ENCODE measurements at regions not wholly inside any gene's neighbourhood (a gene's known extent, or its start where the extent isn't known, plus 50 kb on each side); places are given as distances from the start of the nearest gene placed in this dataset.
A peak's percentile ranks its signal among the peaks of the same experiment; 100 is the strongest.
"Not testable (repeated sequence)": the region's sequence is repeated elsewhere in the genome, so short reads cannot be mapped to it uniquely, and the experiment has no call there.

DNA sequence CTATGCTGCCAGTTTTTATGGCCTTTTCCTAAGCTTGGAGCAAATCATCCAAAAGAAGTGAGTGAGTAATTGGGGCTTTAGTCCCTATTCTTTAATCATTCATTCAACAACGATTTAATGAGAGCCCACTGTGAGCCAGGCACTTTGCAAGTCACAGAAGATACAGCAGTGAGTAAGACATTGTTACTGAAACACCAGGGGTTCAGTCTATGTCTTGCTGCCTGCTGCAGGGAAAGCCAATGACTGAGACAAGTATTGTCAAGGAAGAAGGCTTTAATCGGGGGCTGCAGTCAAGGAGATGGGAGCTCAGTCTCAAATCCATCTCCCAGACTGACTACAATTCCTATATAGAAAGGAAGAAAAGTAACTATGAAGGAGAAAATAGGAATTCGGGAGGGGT lies 228.3 kb downstream of the FAM181B start:
- TF ChIP-seq, protein P1, sequence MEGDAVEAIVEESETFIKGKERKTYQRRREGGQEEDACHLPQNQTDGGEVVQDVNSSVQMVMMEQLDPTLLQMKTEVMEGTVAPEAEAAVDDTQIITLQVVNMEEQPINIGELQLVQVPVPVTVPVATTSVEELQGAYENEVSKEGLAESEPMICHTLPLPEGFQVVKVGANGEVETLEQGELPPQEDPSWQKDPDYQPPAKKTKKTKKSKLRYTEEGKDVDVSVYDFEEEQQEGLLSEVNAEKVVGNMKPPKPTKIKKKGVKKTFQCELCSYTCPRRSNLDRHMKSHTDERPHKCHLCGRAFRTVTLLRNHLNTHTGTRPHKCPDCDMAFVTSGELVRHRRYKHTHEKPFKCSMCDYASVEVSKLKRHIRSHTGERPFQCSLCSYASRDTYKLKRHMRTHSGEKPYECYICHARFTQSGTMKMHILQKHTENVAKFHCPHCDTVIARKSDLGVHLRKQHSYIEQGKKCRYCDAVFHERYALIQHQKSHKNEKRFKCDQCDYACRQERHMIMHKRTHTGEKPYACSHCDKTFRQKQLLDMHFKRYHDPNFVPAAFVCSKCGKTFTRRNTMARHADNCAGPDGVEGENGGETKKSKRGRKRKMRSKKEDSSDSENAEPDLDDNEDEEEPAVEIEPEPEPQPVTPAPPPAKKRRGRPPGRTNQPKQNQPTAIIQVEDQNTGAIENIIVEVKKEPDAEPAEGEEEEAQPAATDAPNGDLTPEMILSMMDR (IDR thresholded peaks at IDR 0.05; ENCODE audit: insufficient read depth, low read length, poor library complexity, severe bottlenecking): no peak
- H3K4me3 ChIP-seq (ENCODE audit: low read depth, low read length): no peak overlapping the region
- no peak for DNase-seq (ENCODE audit: low read depth)
- no peaks in the 10 kb centered on the region for H3K27me3 ChIP-seq (ENCODE audit: control insufficient read depth, insufficient read depth, low read length)
- H3K36me3 ChIP-seq (ENCODE audit: control insufficient read depth, insufficient read depth, low read length): no peaks in the 10 kb centered on the region

DNA sequence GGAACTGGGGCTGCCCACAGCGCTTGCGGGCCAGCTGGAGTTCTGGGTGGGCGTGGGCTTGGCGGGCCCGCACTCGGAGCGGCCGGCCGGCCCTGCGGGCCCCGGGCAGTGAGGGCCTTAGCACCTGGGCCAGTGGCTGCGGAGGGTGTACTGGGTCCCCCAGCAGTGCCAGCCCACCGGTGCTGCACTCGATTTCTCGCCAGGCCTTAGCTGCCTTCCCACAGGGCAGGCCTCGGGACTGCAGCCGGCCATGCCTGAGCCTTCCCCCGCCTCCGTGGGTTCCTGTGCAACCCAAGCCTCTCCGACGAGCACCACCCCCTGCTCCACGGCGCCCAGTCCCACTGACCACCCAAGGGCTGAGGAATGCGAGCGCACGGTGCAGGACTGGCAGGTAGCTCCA lies 232.5 kb downstream of the FAM181B start:
- not testable (repeated sequence) for H3K4me3 ChIP-seq (ENCODE audit: low read depth, low read length); DNase-seq (ENCODE audit: low read depth); H3K36me3 ChIP-seq (ENCODE audit: control insufficient read depth, insufficient read depth, low read length); H3K27me3 ChIP-seq (ENCODE audit: control insufficient read depth, insufficient read depth, low read length)

DNA sequence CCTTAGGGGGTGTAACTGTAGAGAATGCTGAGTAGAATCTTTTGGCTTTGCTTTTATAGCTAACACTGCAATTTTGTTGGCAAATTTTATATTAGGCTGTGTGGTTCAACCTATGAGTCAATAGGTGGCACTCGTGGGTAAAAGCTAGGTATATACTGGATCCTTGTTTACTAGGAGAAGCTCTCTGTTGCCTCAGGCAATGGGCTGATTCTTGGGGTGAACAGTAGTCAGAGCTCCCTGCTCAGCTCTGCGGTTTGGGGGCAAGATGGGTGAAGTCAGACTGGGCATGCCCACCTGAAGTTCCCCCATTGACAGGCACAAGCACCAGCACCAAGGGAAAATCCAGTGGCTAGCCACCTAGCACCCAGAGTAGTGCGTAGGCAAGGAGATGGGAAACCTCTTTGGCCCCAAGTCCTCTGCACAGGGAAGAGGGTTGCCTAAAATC lies 238.7 kb downstream of the FAM181B start:
- Histone ChIP-seq H3K36me3 (ENCODE audit: control insufficient read depth, insufficient read depth, low read length) (no peaks in the 10 kb centered on the region), H3K4me3 (ENCODE audit: low read depth, low read length) (no peak overlapping the region), H3K27me3 (ENCODE audit: control insufficient read depth, insufficient read depth, low read length) (no peaks in the 10 kb centered on the region)
- TF ChIP-seq, protein P1 (IDR thresholded peaks at IDR 0.05; ENCODE audit: insufficient read depth, low read length, poor library complexity, severe bottlenecking): peak; percentile 45
- no peak for DNase-seq (ENCODE audit: low read depth)

DNA sequence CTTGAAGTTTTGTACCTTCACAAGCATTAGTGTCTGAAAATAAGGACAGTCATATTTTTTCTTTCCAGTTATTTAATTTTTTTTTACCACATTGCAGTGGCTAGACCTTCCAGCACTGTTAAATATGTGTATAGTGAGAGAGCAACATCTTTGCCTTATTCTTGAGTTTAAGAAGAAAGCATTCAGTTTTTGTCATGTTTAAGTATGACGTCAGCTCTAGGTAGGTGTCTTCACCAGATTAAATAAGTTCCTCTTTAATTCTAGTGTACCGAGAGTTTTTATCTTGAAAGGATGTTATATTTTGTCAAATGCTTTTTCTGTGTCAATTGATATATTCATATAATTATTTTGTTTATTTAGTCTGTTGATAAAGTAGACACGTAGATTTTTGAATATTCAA lies 258.8 kb downstream of the FAM181B start:
- Histone ChIP-seq H3K36me3 (ENCODE audit: control insufficient read depth, insufficient read depth, low read length) (no peaks in the 10 kb centered on the region), H3K4me3 (ENCODE audit: low read depth, low read length) (no peak overlapping the region), H3K27me3 (ENCODE audit: control insufficient read depth, insufficient read depth, low read length) (no peaks in the 10 kb centered on the region)
- no peak for DNase-seq (ENCODE audit: low read depth)
- TF ChIP-seq, protein P1 (IDR thresholded peaks at IDR 0.05; ENCODE audit: insufficient read depth, low read length, poor library complexity, severe bottlenecking): no peak

DNA sequence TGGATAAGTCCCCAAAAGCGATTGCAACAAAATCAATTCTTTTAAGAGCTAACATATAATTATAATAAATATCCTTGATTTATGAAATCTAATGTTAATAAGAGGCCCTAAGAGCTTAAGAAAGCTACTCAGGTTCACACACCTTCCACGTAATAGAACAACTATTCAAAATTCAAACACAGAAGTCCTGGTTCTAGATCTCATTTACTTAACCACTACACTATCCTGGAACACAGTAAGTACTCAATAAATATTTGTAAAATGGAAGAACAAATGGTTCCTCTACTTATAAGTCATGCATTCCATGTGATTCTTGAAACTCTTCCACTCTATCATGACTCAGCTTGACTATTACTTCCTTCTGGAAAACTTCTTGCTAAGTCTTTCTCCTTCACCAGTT lies 268.2 kb downstream of the FAM181B start:
- no peak overlapping the region for H3K4me3 ChIP-seq (ENCODE audit: low read depth, low read length)
- no peaks in the 10 kb centered on the region for H3K27me3 ChIP-seq (ENCODE audit: control insufficient read depth, insufficient read depth, low read length)
- no peaks in the 10 kb centered on the region for H3K36me3 ChIP-seq (ENCODE audit: control insufficient read depth, insufficient read depth, low read length)
- DNase-seq (ENCODE audit: low read depth): no peak
- TF ChIP-seq, protein P1 (IDR thresholded peaks at IDR 0.05; ENCODE audit: insufficient read depth, low read length, poor library complexity, severe bottlenecking): no peak

DNA sequence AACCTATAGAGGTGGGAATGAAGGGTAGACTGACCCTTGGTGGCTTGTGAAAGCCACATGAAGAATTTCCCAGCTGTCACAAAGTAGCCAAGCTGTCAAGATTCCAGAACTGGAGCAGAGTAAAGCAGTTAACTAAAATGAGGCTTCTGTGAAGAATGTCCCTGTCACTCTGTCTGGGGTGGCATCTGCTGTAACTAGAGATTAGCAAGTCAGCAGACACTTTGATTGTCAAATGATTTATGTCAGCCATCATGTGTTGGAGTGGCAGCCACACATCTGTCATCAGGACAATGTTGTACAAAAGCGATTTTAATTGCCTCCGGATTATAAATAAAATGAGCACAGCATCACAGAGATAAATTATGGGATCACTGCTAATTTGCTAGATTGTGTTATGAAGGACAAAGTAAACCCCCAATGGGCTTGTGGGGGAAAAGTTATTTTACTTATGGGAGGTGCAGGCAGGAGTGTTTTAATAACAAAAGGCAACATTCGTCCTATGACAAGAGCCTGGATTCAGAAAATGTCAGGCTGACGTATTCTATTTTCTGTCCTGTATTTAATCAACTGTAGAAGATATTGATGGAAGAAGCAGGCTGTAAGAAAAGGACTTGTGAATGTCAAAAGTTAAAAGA lies 270.9 kb downstream of the FAM181B start:
- Histone ChIP-seq H3K36me3 (ENCODE audit: control insufficient read depth, insufficient read depth, low read length) (no peaks in the 10 kb centered on the region), H3K4me3 (ENCODE audit: low read depth, low read length) (no peak overlapping the region), H3K27me3 (ENCODE audit: control insufficient read depth, insufficient read depth, low read length) (no peaks in the 10 kb centered on the region)
- no peak for DNase-seq (ENCODE audit: low read depth)
- TF ChIP-seq, protein P1 (IDR thresholded peaks at IDR 0.05; ENCODE audit: insufficient read depth, low read length, poor library complexity, severe bottlenecking): no peak
